ENCODE measurements at regions not wholly inside any gene's neighbourhood (a gene's known extent, or its start where the extent isn't known, plus 50 kb on each side); places are given as distances from the start of the nearest gene placed in this dataset.

DNA sequence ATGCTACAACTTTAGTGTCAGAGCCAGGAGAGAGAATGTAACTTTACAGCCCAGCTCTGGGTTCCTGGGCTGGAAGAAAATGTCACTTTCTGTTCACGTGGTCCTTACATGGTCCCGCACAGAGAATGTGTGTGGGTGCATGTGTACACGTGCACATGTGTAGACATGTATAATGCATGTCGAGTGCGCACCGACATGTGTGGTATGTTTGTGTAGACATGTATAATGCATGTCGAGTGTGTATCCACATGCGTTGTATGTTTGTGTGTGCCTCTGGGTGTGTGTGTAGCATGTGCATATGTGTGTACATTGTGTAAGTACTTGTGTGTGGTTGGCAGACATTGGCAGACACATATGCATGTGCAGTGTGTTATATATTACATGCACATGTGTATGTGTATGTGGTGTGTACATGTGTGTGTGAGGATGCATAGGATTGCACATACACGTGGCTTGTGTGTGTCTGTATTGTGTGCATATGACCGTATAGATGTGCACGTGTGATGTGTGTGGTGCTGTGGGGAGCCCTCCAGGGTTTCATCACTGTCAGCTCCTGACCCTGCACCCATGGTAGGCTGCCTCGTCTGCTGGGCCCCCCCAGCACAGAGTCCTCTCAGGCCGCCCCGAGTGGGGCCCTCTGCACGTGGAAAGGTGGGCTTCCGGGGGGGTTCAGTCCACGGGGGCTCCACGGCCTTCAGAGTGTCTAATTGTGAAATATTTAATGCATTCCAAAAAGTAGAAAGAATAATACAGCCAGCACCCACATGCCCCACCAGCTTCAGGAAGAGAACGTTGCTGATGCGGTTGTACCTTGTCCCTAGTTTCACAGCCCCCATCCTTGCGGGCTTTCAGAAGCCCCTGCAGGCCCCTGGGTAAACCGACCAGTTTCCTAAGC lies 214.2 kb upstream of the GSE1 start:
- no peaks in the 10 kb centered on the region for H4K20me1 ChIP-seq (ENCODE audit: control insufficient read depth, insufficient read depth, low read depth, low read length)
- H3K9me3 ChIP-seq (ENCODE audit: control insufficient read depth, insufficient read depth, low read length) = no peaks in the 10 kb centered on the region
- TF ChIP-seq, protein P1, sequence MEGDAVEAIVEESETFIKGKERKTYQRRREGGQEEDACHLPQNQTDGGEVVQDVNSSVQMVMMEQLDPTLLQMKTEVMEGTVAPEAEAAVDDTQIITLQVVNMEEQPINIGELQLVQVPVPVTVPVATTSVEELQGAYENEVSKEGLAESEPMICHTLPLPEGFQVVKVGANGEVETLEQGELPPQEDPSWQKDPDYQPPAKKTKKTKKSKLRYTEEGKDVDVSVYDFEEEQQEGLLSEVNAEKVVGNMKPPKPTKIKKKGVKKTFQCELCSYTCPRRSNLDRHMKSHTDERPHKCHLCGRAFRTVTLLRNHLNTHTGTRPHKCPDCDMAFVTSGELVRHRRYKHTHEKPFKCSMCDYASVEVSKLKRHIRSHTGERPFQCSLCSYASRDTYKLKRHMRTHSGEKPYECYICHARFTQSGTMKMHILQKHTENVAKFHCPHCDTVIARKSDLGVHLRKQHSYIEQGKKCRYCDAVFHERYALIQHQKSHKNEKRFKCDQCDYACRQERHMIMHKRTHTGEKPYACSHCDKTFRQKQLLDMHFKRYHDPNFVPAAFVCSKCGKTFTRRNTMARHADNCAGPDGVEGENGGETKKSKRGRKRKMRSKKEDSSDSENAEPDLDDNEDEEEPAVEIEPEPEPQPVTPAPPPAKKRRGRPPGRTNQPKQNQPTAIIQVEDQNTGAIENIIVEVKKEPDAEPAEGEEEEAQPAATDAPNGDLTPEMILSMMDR (IDR thresholded peaks at IDR 0.05; ENCODE audit: low read depth, low read length, poor library complexity, severe bottlenecking) = no peak
- no peak for TF ChIP-seq EZH2phosphoT487 (IDR thresholded peaks at IDR 0.05; ENCODE audit: borderline replicate concordance, low read length)
- H3K27ac ChIP-seq (ENCODE audit: low read depth, low read length) = no peak overlapping the region
- H3F3A ChIP-seq (ENCODE audit: control insufficient read depth, insufficient read depth) = no peaks in the 10 kb centered on the region
- no peaks in the 10 kb centered on the region for H3K36me3 ChIP-seq (ENCODE audit: control insufficient read depth, low read length)
- H3K79me2 ChIP-seq (ENCODE audit: control insufficient read depth, low read length) = no peaks in the 10 kb centered on the region
- H3K9me2 ChIP-seq (replicated peaks; ENCODE audit: control insufficient read depth, low read length) = no peaks in the 10 kb centered on the region
- H3K4me1 ChIP-seq (ENCODE audit: control insufficient read depth, low read length) = peaks cover 9% of the 10 kb centered on the region
- no peak overlapping the region for H3K4me2 ChIP-seq (ENCODE audit: low read length)
- H3K27me3 ChIP-seq (ENCODE audit: control insufficient read depth, low read length) = peaks cover 32% of the 10 kb centered on the region
- no peak overlapping the region for H3K4me3 ChIP-seq (ENCODE audit: low read length)

DNA sequence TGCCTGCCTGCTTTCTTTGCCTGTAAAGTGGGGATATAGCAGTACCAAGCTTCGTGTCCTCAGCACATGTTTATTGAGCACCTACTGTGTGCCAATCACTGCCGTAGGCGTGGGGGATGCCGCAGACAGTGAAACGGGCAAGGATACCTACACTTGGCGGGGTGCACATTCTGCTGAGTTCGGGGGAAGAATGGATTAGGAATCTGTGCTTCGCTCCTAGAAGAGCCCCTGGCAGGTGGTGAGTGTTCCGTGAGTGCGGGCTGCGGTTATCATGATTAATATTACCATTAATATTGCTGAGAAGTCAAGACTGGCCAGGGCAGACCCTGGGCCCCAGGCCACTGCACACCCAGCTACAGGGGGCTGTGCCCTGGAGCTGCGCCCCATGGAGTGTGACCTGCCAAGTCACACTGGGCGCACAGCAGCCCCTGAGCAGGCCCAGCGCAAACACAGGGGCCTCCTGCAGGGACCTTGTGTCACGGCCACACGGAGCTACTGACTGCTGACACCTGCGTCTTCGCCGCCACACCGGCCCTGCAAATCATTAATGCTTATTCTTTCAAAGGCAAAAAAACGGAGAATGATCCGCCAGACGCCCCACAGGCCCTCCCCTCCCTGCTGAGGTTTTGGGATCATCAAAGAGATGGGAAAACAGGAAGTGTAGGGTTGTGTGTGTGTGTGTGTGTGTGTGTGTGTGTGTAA lies 213.4 kb upstream of the GSE1 start:
- Histone ChIP-seq H3K79me2 (ENCODE audit: control insufficient read depth, low read length) (no peaks in the 10 kb centered on the region), H3K4me2 (ENCODE audit: low read length) (no peak overlapping the region)

DNA sequence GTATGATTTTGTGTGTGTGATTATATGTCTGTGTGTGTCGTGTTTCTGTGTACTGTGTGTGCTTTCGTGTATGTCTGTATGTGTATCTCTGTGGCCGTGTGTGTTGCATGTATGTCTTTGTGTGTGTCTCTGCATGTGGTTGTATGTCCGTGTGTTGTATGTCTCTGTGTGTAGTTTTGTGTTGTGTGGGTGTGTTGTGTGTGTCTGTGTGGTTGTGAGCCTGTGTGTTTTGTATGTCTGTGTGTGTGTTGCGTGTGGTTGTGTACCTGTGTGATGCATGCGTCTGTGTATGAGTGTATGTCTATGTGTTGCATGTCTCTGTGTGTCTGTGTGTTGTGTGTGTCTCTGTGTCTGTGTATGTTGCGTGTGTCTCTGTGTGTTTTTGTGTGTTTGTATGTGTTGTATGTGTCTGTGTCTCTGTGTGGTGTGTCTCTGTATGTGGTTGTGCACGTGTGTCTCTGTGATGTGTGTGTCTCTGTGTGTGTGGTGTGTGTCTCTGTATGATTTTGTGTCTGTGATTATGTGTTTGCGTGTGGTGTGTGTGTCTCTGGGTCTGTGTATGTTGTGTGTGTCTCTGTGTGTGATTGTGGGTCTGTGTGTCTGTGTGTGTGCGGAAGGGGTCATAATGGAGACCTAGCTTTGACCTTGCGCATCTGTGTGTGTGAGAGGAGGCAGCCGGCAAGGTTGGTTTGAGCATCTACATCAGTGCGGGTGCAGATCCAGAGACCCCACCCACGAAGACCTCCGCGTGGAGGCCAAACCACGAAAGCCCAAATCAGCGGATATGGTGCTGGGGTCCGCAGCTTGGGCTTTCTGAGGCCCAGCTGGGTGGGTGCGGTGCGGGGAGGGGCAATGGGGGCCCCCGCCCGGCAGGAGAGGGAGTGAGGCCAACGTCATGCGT lies 212.6 kb upstream of the GSE1 start:
- Histone ChIP-seq H3K27me3 (ENCODE audit: control insufficient read depth, low read length) (peaks cover 16% of the 10 kb centered on the region), H3K36me3 (ENCODE audit: control insufficient read depth, low read length) (no peaks in the 10 kb centered on the region), H3K27ac (ENCODE audit: low read depth, low read length) (no peak overlapping the region), H3K4me2 (ENCODE audit: low read length) (no peak overlapping the region), H3K4me1 (ENCODE audit: control insufficient read depth, low read length) (peaks cover 4% of the 10 kb centered on the region; the same call in 1 of the 2 replicates), H4K20me1 (ENCODE audit: control insufficient read depth, insufficient read depth, low read depth, low read length) (no peaks in the 10 kb centered on the region), H3K9me3 (ENCODE audit: control insufficient read depth, insufficient read depth, low read length) (no peaks in the 10 kb centered on the region), H3K4me3 (ENCODE audit: low read length) (no peak overlapping the region), H3K79me2 (ENCODE audit: control insufficient read depth, low read length) (no peaks in the 10 kb centered on the region), H3F3A (ENCODE audit: control insufficient read depth, insufficient read depth) (no peaks in the 10 kb centered on the region), H3K9me2 (replicated peaks; ENCODE audit: control insufficient read depth, low read length) (no peaks in the 10 kb centered on the region)
- TF ChIP-seq, protein P1 (IDR thresholded peaks at IDR 0.05; ENCODE audit: low read depth, low read length, poor library complexity, severe bottlenecking) = no peak
- no peak for TF ChIP-seq EZH2phosphoT487 (IDR thresholded peaks at IDR 0.05; ENCODE audit: borderline replicate concordance, low read length)

More for the DNA sequence above, 213.4 kb upstream of the GSE1 start:
- H3K9me3 ChIP-seq (ENCODE audit: control insufficient read depth, insufficient read depth, low read length) = no peaks in the 10 kb centered on the region
- H3K4me3 ChIP-seq (ENCODE audit: low read length) = no peak overlapping the region
- H3F3A ChIP-seq (ENCODE audit: control insufficient read depth, insufficient read depth) = no peaks in the 10 kb centered on the region
- H3K4me1 ChIP-seq (ENCODE audit: control insufficient read depth, low read length) = peaks cover 4% of the 10 kb centered on the region; the same call in 1 of the 2 replicates
- no peak overlapping the region for H3K27ac ChIP-seq (ENCODE audit: low read depth, low read length)
- TF ChIP-seq, protein P1 (IDR thresholded peaks at IDR 0.05; ENCODE audit: low read depth, low read length, poor library complexity, severe bottlenecking) = no peak
- TF ChIP-seq EZH2phosphoT487 (IDR thresholded peaks at IDR 0.05; ENCODE audit: borderline replicate concordance, low read length) = no peak
- H3K9me2 ChIP-seq (replicated peaks; ENCODE audit: control insufficient read depth, low read length) = no peaks in the 10 kb centered on the region
- H3K36me3 ChIP-seq (ENCODE audit: control insufficient read depth, low read length) = no peaks in the 10 kb centered on the region
- H3K27me3 ChIP-seq (ENCODE audit: control insufficient read depth, low read length) = peaks cover 24% of the 10 kb centered on the region
- H4K20me1 ChIP-seq (ENCODE audit: control insufficient read depth, insufficient read depth, low read depth, low read length) = no peaks in the 10 kb centered on the region
